Stimulated activated CD8-positive, alpha-beta memory T cell treated with anti-CD3 and anti-CD28 coated beads, Interleukin-15, amount 100 ng/mL, for 48 hours (primary cell): ENCODE measurements at regions not wholly inside any gene's neighbourhood (a gene's known extent, or its start where the extent isn't known, plus 50 kb on each side); places are given as distances from the start of the nearest gene placed in this dataset.

Experiments used
- DNase-seq, 2 donors: peaks; one replicate each; pipeline ENCODE4 v3.0.0-alpha.2; 2020; ENCODE audit warnings: low read depth in 2 of 2

DNA sequence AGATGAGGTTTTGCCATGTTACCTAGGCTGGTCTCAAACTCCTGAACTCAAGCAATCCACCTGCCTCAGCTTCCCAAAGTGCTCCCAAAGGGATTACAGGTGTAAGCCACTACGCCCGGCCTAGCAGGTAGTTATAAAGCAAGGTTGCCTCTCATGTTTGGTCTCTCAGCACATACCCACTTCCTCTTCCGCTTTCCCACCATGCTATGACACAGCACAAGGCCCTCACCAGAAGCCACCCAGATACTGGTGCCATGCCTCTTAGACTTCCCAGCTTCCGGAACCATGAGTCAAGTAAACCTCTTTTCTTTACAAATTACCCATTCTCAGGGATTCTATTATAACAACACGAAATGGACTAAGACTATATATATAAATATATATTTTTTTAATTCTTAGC, 143.6 kb downstream of the COPRS start:
- no peak for DNase-seq

DNA sequence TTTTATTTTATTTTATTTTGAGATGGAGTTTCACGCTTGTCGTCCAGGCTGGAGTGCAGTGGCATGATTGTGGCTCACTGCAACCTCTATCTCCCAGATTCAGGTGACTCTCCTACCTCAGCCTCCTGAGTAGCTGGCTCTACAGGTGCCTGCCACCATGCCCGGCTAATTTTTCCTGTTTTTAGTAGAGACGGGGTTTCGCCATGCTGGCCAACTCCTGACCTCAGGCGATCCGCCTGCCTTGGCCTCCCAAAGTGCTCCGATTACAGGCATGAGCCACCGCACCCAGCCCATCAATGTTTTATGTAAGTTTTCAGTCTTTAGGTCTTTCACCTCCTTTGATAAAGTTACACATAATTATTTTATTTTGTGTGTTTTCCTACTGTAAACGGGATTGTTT, 154.6 kb downstream of the COPRS start:
- no peak for DNase-seq

DNA sequence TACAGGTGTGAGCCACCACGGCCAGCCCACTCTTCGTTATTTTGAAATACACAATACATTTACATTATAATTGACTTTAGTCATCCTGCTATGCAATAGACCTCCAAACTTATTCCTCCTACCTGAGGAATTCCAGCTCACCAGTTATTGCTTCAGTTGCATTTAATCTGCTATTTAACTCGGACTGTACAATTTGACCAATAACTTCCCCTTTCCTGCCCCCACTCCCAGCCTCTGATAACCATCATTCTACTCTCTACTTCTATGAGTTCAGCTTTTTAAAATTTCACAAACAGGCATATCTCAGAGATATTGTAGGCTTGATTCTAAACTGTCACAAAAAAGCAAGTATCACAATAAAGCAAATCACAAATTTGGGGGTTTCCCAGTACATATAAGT, 157.0 kb downstream of the COPRS start:
- no peak for DNase-seq

DNA sequence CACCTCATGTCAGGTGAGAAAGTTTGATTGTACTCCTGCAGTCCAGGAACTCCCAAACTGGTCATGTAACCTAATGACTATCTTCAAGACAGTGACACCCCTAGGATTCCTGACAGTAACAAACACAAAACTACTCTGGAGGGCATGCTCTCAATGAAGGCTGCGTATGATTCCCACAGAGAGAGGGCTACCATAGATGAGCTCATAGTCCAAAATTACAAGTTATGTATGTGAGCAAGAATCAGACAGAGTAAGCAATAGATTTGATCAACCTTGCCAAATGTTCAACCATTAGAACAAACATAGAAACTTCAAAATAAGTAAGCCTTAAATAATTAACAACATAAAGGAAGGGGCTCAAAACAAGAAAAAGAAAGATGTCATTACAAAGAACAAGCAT, 158.1 kb downstream of the COPRS start:
- no peak for DNase-seq

DNA sequence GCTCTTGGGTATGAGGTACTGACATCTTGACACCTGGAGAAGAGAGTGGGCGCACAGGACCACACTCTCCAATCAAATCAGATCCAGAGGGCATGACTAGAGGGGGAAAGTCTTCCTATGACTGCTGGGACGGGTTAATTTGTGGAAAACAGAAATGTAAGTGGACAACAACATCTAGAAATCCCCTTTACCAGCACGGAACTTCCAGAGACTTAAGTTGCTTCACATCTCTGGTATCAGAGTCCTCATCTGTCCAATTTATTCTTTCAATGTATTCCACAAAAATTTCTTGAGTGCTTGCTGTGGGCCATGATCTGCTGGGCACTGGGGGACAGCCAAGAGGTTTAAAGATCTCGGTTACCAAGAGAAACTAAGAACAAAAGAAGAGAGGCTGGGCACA, 159.2 kb downstream of the COPRS start:
- no peak for DNase-seq

DNA sequence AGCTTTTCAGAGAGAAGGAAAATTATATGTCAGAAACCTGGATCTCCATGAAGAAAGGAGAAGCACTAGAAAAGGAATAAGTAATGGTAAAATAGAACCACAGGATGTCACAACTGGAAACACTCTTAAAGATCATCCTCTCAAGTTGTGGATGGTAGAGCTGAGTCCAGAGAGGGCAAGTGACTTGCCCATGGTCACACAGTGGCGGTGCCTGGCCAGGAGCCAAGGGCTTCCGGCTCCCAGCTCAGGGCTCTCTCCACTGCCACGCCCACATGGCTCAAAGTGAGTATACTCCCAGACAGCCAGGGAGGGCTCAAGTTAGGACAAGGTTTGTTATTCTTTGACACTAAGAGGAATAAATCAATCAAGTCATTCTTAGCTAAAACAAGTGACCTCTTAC, 159.8 kb downstream of the COPRS start:
- no peak for DNase-seq

DNA sequence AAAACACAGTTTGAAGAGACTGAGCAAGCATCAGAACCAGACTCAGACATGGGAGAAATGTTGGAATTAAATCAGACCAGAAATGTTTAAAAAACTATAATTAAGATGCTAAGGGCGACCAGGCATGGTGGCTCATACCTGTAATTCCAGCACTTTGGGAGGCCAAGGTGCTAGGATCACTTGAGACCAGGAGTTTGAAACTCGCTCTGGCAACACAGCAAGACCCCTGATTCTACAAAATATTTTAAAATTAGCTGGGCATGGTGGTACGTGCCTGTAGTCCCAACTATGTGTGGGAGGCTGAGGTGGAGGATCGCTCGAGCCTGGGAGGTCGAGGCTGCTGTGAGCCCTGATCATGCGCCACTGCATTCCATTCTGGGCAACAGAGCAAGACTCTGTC, 160.3 kb downstream of the COPRS start:
- no peak for DNase-seq

DNA sequence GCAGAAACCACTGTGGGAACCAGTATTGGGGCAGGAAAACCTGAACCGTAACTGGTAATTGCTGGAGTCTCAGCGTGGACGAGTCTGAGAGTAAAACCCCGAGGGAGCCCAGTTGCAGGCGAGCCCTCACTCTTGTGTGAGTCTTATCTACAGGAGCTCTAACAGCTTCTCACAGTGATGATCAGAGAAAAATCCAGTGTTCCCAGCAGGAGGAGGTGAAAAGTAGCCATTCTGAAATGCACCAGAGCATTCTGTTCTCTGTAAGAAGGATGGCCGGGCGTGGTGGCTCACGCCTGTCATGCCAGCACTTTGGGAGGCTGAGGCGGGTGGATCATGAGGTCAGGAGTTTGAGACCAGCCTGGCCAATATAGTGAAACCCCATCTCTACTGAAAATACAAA, 161.2 kb downstream of the COPRS start:
- DNase-seq, result no peak

DNA sequence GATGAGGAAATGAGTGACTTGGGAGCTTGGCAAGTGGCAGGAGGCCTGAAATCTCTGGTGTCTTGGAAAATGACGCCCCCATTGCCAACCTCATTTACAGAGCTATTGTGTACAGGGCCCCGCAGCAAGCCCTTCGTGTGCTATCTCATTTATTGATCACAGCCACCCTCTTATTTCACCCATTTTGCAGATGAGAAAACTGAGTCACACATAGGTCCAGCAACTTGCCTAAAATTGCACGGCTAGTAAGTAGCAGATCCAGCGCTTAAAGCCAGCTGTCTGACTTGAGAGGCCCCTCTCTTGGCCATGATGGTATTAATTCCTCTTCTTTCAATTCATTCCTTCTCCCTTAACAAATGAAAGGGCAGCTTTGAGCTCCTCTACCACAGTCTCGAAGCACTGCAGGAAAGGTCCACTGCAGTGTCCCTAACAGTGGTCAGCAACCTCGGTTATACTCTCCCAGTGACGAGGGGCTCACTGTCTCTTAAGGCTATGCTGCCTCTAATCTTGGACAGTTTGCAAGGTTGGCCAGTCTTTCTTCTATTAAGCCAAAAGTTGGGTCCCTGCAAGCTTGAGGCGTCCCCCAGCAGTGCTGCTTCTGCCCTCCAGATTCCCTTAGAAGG, 162.2 kb downstream of the COPRS start:
- no peak for DNase-seq

DNA sequence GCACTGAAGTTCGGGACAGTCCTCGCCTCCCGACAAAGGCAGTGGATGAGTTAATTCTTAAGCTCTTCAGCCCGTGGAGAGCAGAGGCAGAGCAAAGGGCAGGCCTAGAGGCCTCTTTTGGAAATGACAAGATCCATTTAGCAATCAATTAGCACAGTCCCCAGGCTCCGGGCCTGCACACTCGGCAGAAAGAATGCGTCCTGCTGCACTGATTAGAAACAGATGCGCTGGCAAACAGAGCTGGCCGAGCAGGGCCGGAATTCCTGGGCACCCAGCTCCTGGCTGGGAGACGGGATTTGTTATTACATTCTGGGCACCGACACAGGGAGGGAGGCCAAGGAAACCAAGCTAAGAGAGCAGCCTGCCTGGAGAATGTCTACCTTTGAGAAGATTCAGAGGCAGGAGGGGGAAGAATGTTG, 162.9 kb downstream of the COPRS start:
- DNase-seq, result no peak

DNA sequence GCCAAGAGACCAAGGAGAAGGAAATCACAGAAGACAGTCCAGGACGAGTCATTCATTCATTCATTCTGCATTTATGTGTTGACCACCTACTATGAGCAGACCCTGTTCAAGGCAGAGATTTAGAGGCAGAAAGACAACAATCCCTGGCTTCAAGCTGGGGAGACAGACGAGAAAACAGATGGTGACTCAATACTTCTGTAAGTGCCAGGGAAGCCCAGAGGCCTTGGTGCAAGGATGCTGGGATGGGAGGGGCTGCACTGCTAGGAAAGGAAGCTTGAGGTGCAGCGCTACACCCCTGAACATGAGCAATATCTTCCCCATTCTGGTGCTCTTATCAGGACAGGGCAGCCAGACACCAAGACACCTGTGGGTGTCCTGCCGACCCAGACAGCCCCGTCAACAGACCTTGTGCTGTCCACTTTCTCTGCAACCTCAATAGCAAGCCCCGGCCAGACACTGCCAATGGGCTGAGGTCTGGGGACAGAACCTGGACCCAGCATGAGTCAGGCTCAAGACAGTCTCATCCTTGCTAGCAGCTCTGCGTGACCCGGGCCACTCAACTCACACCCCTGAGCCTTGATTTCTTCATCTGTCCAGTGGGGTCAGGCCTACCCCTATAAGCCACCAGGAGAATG, 163.5 kb downstream of the COPRS start:
- DNase-seq, result no peak

DNA sequence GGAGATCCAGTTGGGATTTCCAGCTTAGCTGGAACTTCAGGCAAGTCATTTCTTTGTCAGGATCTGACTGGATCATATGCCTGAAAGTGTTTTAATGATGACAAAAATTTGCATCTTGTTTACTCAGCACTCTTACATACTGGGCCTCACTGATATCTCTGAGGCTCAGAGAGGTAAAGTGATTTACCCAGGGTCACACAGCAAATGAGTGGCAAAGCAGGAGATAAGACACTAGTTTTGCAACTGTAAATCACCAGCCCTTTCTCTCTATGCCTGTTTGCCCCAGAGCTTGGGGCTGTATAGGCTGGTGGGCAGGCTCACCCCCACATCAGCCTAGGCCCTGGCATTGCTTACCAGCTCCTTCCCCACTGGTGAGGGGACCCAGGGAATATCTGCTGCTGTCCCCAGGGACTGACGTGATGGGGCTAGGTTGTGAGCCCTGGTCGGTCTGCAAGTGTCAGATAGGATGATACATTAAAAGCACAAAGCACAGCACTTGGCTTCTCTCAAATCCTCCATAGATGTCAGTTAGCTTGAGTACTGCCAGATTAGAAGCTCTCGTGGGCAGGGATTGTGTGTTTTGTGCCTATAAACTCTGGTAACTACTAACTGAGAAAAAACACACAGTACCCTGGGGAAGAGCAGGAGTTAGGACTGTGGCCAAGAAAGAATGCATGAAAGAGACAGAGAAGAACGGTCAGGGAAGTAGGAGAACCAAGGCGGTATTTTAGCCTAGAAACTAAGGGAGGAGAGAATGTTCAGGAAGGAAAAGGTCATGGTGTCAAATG, 165.4 kb downstream of the COPRS start:
- DNase-seq, result no peak

DNA sequence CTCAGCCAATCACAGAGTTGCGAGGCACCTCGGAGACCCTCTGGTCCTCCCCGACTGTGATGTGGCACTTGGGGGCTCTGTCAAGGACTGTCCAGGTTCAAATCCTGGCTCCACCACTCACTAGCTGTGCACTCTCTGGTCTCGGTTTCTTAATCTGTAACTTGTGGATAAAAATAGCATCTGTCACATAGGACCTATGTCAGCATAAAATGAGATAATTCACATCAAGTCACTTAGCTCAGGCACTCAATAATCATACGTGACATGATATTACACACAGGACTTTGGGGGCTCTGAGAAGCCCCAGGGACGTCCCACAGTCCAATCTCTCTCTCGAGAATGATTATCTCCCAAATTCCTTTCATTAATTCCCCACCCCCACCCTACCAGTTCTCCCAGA, 166.4 kb downstream of the COPRS start:
- no peak for DNase-seq

DNA sequence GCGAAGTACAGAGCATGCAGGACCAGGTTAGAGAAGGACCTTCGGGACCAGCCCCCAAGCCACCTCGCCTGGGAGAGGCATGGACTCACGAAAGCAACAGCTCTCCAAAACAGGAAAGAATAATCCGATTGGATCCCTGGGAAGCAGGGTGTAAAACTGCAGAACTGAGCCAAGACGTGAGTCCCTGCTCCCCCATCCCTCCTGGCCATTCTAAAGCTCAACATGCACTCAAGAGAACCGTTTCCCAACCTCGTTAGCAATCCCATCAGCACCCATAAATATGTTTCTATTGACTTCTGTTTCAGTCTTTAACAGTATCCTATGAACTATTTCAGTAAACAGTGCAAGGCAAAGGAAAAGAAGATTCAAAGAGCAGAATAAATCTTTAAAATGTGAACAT, 167.0 kb downstream of the COPRS start:
- no peak for DNase-seq

DNA sequence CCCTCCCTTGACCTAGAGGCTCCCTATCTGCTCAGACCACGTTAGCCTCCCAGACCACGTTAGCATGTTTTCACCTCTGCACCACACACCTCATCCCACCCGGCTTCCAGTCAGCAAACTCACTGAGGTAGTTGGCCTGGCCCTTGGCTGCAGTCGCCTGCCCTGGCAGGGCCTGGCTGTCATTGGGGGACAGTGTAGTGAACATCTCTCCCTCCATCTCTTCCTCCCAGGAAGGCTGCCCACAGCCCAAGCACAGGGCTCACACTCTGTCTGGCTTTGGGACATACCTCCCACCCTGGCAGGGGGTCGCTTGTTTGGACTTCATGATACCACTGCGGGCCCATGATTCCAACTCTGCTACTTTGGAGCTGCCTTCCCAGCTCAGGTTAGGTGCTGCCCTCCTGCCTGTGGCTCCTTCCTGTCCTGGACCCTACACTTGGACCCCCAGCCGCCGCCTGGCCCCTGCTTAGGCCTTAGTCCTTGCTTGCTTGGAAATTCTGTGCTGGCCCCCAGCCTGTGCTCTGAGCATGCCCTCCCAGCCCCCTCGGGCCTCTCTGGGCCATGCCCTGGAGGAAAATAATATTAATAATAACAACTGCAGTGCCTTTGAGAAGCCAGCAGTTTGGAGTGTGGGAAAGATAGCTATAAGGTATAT, 167.7 kb downstream of the COPRS start:
- no peak for DNase-seq

DNA sequence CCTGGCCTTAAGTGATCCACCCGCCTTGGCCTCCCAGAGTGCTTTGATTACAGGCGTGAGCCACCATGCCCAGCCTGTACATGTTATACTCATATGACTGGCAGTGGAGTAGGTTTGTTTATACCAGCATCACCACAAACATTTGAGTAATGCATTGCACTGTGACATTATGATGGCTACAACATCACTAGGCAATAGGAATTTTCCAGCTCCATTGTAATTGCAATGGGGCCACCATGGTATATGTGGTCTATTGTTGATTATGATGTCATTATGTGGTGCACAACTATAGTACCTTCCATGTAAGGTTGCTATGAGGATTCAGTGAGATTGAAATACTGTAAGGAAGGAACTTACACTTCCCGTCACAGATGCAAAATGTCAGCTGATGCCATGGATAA, 168.9 kb downstream of the COPRS start:
- DNase-seq, result no peak

DNA sequence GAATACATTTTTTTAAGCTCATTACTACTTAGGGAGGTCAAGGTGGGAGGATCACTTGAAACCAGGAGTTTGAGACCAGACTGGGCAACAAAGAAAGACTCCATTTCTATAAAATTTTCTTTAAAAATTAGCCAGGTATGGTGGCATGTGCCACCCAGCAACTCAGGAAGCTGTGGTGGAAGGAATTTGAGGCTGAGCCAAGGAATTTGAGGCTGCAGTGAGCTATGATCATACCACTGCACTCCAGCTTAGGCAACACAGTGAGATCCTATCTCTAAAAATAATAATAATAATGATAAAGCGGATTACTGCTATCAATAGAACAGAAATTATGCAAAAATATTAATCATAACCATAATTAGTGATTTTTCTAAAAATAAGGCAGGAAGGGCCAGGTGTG, 170.3 kb downstream of the COPRS start:
- no peak for DNase-seq

DNA sequence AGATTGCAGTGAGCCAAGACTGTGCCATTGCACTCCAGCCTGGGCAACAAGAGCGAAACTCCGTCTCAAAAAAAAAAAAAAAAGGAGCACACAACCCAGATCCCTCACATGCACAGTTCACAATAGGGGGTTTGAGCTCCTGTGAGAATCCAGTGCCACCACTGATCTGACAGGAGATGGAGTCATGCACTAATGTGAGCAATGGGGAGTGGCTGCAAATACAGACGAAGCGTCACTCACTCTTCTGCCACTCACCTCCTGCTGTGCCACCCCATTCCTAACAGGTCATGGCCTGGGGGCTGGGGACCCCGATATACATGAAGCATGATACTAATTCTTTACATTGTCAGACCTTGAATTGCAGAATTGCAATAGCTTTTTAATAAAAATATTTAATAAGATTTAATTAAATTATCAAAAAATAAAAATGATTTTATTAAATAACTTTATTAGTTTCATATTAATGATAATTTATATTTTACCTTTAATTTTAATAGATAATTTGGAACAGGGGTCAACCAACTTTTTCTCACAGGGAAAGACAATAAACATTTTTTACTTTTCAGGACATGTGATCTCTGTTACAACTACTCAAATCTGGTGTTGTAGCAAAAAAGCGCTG, 171.4 kb downstream of the COPRS start:
- DNase-seq, result no peak

DNA sequence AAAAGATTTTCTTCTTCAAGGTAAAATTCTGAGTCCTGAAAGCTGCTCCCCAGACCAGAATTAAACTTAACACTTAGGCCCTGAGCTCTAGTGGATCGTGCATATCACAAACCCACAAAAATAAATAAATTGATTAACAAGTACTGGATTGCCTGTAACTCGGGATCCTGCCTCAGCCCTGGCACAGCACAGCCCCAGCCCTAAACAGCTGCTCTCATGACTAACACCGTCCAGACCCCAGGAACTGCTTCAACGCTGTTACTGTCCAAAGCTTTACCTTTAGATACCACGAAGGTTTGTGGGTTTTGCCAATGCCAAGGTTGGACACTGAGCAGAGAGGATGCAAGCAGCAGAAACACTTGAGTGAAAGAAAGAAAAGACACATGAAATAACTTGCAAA, 172.5 kb downstream of the COPRS start:
- DNase-seq, result no peak

DNA sequence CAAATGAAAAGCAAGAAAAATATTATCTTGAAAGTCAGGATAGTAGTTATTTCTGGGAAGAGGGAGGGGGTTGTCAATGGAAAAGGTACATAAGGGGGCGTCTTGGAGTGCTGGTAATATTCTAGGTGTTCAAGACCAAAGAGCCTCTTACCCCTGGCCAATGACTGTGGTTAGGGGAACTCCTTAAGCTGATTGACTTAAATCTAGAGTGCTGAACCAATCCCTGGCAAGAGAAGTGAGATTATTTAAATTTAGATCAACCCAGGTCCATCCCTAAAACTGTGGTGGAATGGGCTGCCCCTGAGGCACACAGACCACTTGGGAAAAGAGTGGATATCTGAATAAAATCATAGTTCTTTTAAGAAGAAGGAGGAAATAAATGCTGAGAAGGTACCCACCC, 174.1 kb downstream of the COPRS start:
- DNase-seq, result no peak

DNA sequence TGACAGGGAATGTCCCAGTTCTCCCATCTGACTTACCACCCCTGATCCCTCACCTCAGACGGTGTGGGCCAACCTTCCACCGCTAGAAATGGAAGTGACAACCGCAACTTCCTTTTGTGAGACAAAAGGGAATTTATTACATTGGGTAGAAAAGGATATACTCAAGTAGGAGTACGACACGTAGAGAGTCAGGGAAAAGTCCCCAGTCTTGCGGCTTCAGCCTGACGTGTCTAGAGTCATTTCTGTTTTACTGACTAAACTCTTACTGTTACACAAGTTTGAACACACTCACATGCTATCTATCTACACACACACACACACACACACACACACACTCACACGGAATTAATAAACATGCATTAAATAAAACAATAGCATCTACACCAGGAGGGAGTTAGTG, 178.9 kb downstream of the COPRS start:
- peak; percentile 30 to 45 for DNase-seq

DNA sequence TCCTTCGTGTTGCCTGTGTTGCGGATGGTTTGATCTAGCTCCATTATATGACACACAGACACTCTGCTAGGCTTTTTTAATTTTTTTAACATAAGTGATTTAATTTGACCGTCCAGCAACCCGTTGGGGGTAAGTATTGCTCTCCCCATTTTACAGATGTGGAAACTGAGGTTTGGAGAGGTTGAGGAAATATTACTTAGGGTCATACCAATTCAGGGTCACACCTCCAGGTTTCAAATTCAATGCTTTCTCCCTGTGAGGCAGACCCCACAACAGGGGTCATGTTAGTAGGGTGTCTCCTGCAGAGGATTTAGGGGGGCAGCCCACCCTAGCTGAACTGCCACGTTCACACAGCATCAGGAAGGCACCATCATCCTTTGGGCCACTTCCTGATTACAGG, 179.4 kb downstream of the COPRS start:
- DNase-seq, result no peak
